Ishikawa (cell line): ENCODE measurements at regions not wholly inside any gene's neighbourhood (a gene's known extent, or its start where the extent isn't known, plus 50 kb on each side); places are given as distances from the start of the nearest gene placed in this dataset.

Experiments
- CREB1 ChIP-seq: IDR thresholded peaks from 2 replicates; pipeline ENCODE4 v1.6.1; 2012; ENCODE audit warnings: low read depth
- EP300 ChIP-seq: IDR thresholded peaks from 2 replicates; pipeline ENCODE4 v1.6.1; 2012; ENCODE audit warnings: borderline replicate concordance
- FOXM1 ChIP-seq: IDR thresholded peaks from 2 replicates; pipeline ENCODE4 v1.6.1; 2012; ENCODE audit warnings: low read depth, borderline replicate concordance
- MAX ChIP-seq: IDR thresholded peaks from 2 replicates; pipeline ENCODE4 v1.6.1; 2012
- NFIC ChIP-seq: IDR thresholded peaks from 2 replicates; pipeline ENCODE4 v1.6.1; 2012
- RAD21 ChIP-seq: IDR thresholded peaks from 2 replicates; pipeline ENCODE4 v1.6.1; 2012; ENCODE audit warnings: low read depth
- TAF1 ChIP-seq: IDR thresholded peaks from 2 replicates; pipeline ENCODE4 v1.6.1; 2012; ENCODE audit warnings: low read depth, mild to moderate bottlenecking
- TCF12 ChIP-seq: IDR thresholded peaks from 2 replicates; pipeline ENCODE4 v1.6.1; 2012; ENCODE audit warnings: low read depth
- TEAD4 ChIP-seq: IDR thresholded peaks from 2 replicates; pipeline ENCODE4 v1.6.1; 2012
- USF1 ChIP-seq: IDR thresholded peaks from 2 replicates; pipeline ENCODE4 v1.6.1; 2012
- YY1 ChIP-seq: IDR thresholded peaks from 2 replicates; pipeline ENCODE4 v1.6.1; 2012; ENCODE audit warnings: low read depth
- ZBTB7A ChIP-seq: IDR thresholded peaks from 2 replicates; pipeline ENCODE4 v1.6.1; 2012; ENCODE audit warnings: low read depth

- TF ChIP-seq MAX (no peak), EP300 (no peak), RAD21 (no peak), TCF12 (no peak), CREB1 (no peak), FOXM1 (no peak), USF1 (no peak), NFIC (no peak), ZBTB7A (no peak), TAF1 (no peak), TEAD4 (no peak), YY1 (no peak)
Measured at GRCh38 chr15:77688693-77689092, 56.0 kb upstream of the LINGO1 start.
